ENCODE measurements at regions not wholly inside any gene's neighbourhood (a gene's known extent, or its start where the extent isn't known, plus 50 kb on each side); places are given as distances from the start of the nearest gene placed in this dataset.

DNA sequence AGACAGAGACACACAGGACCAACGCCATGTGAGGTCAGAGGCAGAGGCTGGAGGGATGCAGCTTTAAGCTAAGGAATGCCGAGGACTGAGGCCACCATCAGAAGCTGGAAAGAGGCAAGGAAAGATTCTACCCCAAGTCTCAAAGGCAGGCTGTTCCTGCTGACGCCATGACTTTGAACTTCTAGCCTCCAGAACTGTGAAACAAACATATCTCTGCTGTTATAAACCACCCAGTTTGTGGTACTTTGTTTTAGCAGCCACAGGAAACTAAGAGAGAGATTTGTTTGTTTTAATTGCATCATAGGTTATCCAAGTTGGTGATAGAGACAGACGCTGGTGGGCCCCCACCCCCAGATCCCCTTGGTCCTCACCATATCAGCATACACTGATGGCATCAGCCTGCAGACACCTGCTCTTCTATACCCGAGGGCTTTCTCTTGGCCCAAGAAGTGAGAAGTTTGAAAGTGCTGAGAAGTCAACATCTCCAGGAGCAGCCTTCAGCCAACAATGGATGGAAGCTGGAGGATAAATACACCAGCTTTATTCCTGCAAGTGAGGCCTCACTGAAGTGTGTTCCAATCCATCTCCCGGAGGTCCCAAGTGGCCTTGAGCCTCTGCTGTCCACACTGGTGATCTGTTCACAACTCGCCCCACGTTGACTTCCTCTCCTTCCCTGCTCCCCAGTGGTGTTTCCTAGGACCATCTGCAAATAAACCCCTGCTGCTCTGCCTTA lies 154.7 kb downstream of the BTBD3 start:
- Mint-ChIP-seq H3K9me3 (no peaks in the 10 kb centered on the region), H3K4me1 (no peaks in the 10 kb centered on the region), H3K27ac (ENCODE audit: unreplicated experiment) (no peak overlapping the region), H3K36me3 (ENCODE audit: low read depth) (no peaks in the 10 kb centered on the region), H3K4me3 (no peak overlapping the region), H3K27me3 (ENCODE audit: low read depth) (no peaks in the 10 kb centered on the region)
- DNase-seq (ENCODE audit: low read depth, low spot score), result no peak
- no peak for TF ChIP-seq CTCF (conservative IDR thresholded peaks at IDR 0.05)

GRCh38 chr20:12072954-12073264 lies 155.2 kb downstream of the BTBD3 start:
- Mint-ChIP-seq H3K9me3 (no peaks in the 10 kb centered on the region), H3K4me1 (no peaks in the 10 kb centered on the region), H3K27me3 (ENCODE audit: low read depth) (no peaks in the 10 kb centered on the region), H3K36me3 (ENCODE audit: low read depth) (no peaks in the 10 kb centered on the region), H3K4me3 (no peak overlapping the region), H3K27ac (ENCODE audit: unreplicated experiment) (no peak overlapping the region)
- no peak for DNase-seq (ENCODE audit: low read depth, low spot score)
- no peak for TF ChIP-seq CTCF (conservative IDR thresholded peaks at IDR 0.05)

DNA sequence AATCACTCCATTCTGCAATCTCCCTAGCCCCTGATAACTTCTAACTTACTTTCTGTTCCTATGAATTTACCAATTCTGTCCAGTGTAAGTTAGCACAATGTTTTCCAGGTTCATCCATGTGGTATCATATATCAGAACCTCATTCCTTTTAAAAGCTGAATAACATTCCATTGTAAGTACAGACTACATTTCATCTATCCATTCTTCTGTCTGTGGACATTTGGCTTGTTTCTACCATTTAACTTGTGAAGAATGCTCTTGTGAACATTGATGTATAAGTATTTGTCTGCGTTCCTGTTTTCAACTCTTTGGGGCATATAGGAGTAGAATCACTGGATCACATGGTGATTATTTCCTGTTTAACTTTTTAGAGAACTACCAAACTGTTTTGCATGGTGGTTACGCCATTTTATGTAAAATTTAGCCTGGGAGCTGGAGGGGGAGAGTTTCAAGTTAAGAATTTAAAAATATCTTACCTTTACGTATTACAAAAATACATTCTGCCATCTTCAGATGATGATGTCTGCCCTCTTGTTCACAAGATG lies 156.5 kb downstream of the BTBD3 start:
- TF ChIP-seq CTCF (conservative IDR thresholded peaks at IDR 0.05), result no peak
- H3K4me1 Mint-ChIP-seq, result no peaks in the 10 kb centered on the region

DNA sequence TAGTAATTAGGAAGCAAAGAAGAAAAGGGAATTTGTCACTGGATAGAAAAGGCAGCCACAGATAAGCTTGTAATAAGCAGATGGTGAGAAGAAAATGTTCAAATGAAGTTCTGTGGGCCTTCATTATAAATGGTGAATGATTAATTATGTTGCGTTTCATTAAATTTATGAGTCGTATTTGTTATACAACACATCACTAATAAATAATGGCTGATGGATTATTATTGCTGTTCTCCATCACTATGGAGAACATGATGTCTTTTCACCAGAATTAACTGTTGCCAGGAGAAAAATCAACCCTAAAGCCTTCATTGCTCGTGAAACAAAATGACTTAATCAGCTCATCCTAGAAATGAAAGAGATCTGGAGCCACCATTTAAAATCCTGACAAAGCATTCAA lies 158.5 kb downstream of the BTBD3 start:
- Mint-ChIP-seq H3K4me3 (no peak overlapping the region), H3K36me3 (ENCODE audit: low read depth) (no peaks in the 10 kb centered on the region), H3K9me3 (no peaks in the 10 kb centered on the region), H3K27ac (ENCODE audit: unreplicated experiment) (no peak overlapping the region), H3K27me3 (ENCODE audit: low read depth) (no peaks in the 10 kb centered on the region), H3K4me1 (no peaks in the 10 kb centered on the region)
- DNase-seq (ENCODE audit: low read depth, low spot score), result no peak
- TF ChIP-seq CTCF (conservative IDR thresholded peaks at IDR 0.05), result no peak

More for the DNA sequence above, 156.5 kb downstream of the BTBD3 start:
- H3K36me3 Mint-ChIP-seq (ENCODE audit: low read depth), result no peaks in the 10 kb centered on the region
- DNase-seq (ENCODE audit: low read depth, low spot score), result no peak
- no peaks in the 10 kb centered on the region for H3K9me3 Mint-ChIP-seq
- H3K4me3 Mint-ChIP-seq, result no peak overlapping the region
- no peaks in the 10 kb centered on the region for H3K27me3 Mint-ChIP-seq (ENCODE audit: low read depth)
- H3K27ac Mint-ChIP-seq (ENCODE audit: unreplicated experiment), result no peak overlapping the region

GRCh38 chr20:12077875-12078274 lies 160.2 kb downstream of the BTBD3 start:
- H3K36me3 Mint-ChIP-seq (ENCODE audit: low read depth), result no peaks in the 10 kb centered on the region
- H3K9me3 Mint-ChIP-seq, result no peaks in the 10 kb centered on the region
- no peak overlapping the region for H3K27ac Mint-ChIP-seq (ENCODE audit: unreplicated experiment)
- no peak for TF ChIP-seq CTCF (conservative IDR thresholded peaks at IDR 0.05)
- H3K27me3 Mint-ChIP-seq (ENCODE audit: low read depth), result no peaks in the 10 kb centered on the region
- no peak overlapping the region for H3K4me3 Mint-ChIP-seq
- no peak for DNase-seq (ENCODE audit: low read depth, low spot score)
- no peaks in the 10 kb centered on the region for H3K4me1 Mint-ChIP-seq

Measured in neural crest cell (in vitro differentiated cells).